GM10248 (cell line): ENCODE measurements at regions not wholly inside any gene's neighbourhood (a gene's known extent, or its start where the extent isn't known, plus 50 kb on each side); places are given as distances from the start of the nearest gene placed in this dataset.

Experiments
- CTCF ChIA-PET: fragments of 300-600 bp; sonication (Branson Sonifier 250); formaldehyde crosslinking; extraction: SDS; loops from one replicate; lab custom pipeline; 2021; ENCODE audit warnings: antibody characterized with exemption; lab: Yijun Ruan, JAX
- POLR2A ChIA-PET: fragments of 350-650 bp; sonication (Branson Sonifier 250); formaldehyde crosslinking; extraction: SDS; loops from one replicate; lab custom pipeline; 2020; ENCODE audit warnings: antibody characterized with exemption; lab: Yijun Ruan, JAX
- DNase-seq: peaks from one replicate; pipeline ENCODE4 v3.0.0; 2012; ENCODE audit errors: extremely low spot score
- CTCF ChIP-seq: IDR thresholded peaks from 2 replicates; pipeline ENCODE4 v1.5.1; 2012; ENCODE audit warnings: mild to moderate bottlenecking, low read depth; ENCODE audit errors: extremely low read depth, missing control alignments, control extremely low read depth

- POLR2A ChIA-PET = no interaction called here
- DNase-seq = no peak
- no peak for TF ChIP-seq CTCF
- CTCF ChIA-PET = no interaction called here
Observed at GRCh38 chr5:174448041-174448440, 276.3 kb upstream of the MSX2 start.

- TF ChIP-seq CTCF = no peak
- CTCF ChIA-PET = no interaction called here
- no peak for DNase-seq
- POLR2A ChIA-PET = no interaction called here
Observed at GRCh38 chr5:174448662-174449061, 275.7 kb upstream of the MSX2 start.

- ChIA-PET POLR2A (no interaction called here), CTCF (no interaction called here)
- DNase-seq = no peak
- no peak for TF ChIP-seq CTCF
Observed at GRCh38 chr5:174453690-174454089, 270.7 kb upstream of the MSX2 start.

- DNase-seq = no peak
- ChIA-PET POLR2A (no interaction called here), CTCF (no interaction called here)
- no peak for TF ChIP-seq CTCF
Observed at GRCh38 chr5:174454464-174454863, 269.9 kb upstream of the MSX2 start.

GRCh38 chr5:174454890-174455289, 269.5 kb upstream of the MSX2 start:
- DNase-seq = no peak
- POLR2A ChIA-PET = no interaction called here
- CTCF ChIA-PET = no interaction called here

GRCh38 chr5:174455301-174455700, 269.1 kb upstream of the MSX2 start:
- POLR2A ChIA-PET = no interaction called here
- TF ChIP-seq CTCF = no peak
- no peak for DNase-seq
- CTCF ChIA-PET = no interaction called here

More at GRCh38 chr5:174454890-174455289, 269.5 kb upstream of the MSX2 start:
- no peak for TF ChIP-seq CTCF

- DNase-seq = no peak
- TF ChIP-seq CTCF = no peak
- ChIA-PET CTCF (no interaction called here), POLR2A (no interaction called here)
Observed at GRCh38 chr5:174457141-174457678, 267.2 kb upstream of the MSX2 start.
